ENCODE measurements at regions not wholly inside any gene's neighbourhood (a gene's known extent, or its start where the extent isn't known, plus 50 kb on each side); places are given as distances from the start of the nearest gene placed in this dataset.

GRCh38 chr3:30548600-30548999 lies 57.8 kb upstream of the TGFBR2 start:
- intact Hi-C loops (cut with DNase I): no loop called here
- DNase-seq (ENCODE audit: low spot score): no peak
- Histone ChIP-seq H3K27ac (no peak overlapping the region), H3K9me3 (no peaks in the 10 kb centered on the region), H3K36me3 (no peaks in the 10 kb centered on the region), H3K4me1 (replicated peaks) (no peaks in the 10 kb centered on the region), H3K27me3 (replicated peaks; ENCODE audit: insufficient read depth) (no peaks in the 10 kb centered on the region), H3K4me3 (no peak overlapping the region)
- TF ChIP-seq CTCF (IDR thresholded peaks at IDR 0.05) (no peak), POLR2AphosphoS5 (IDR thresholded peaks at IDR 0.05) (no peak), POLR2A (IDR thresholded peaks at IDR 0.05) (no peak)
- WGBS: 64% methylated on average over 3 of the region's 3 CpGs

- intact Hi-C loops (cut with DNase I): no loop called here
- H3K27me3 ChIP-seq (replicated peaks; ENCODE audit: insufficient read depth): no peaks in the 10 kb centered on the region
- no peaks in the 10 kb centered on the region for H3K9me3 ChIP-seq
- no peaks in the 10 kb centered on the region for H3K36me3 ChIP-seq
- no peak overlapping the region for H3K4me3 ChIP-seq
- no peak for TF ChIP-seq POLR2A (IDR thresholded peaks at IDR 0.05)
- TF ChIP-seq POLR2AphosphoS5 (IDR thresholded peaks at IDR 0.05): no peak
- TF ChIP-seq CTCF (IDR thresholded peaks at IDR 0.05): no peak
- no peak for DNase-seq (ENCODE audit: low spot score)
- WGBS: 54% methylated on average over 4 of the region's 4 CpGs
- H3K4me1 ChIP-seq (replicated peaks): no peaks in the 10 kb centered on the region
- no peak overlapping the region for H3K27ac ChIP-seq
Observed at GRCh38 chr3:30549600-30549999, 56.8 kb upstream of the TGFBR2 start.

GRCh38 chr3:30550246-30550645 lies 56.2 kb upstream of the TGFBR2 start:
- H3K9me3 ChIP-seq: no peaks in the 10 kb centered on the region
- no peak for TF ChIP-seq POLR2A (IDR thresholded peaks at IDR 0.05)
- no peak for TF ChIP-seq CTCF (IDR thresholded peaks at IDR 0.05)
- no peak for TF ChIP-seq POLR2AphosphoS5 (IDR thresholded peaks at IDR 0.05)
- DNase-seq (ENCODE audit: low spot score): no peak
- no peaks in the 10 kb centered on the region for H3K27me3 ChIP-seq (replicated peaks; ENCODE audit: insufficient read depth)
- intact Hi-C loops (cut with DNase I): no loop called here
- H3K4me1 ChIP-seq (replicated peaks): no peaks in the 10 kb centered on the region
- H3K4me3 ChIP-seq: no peak overlapping the region
- H3K36me3 ChIP-seq: no peaks in the 10 kb centered on the region
- H3K27ac ChIP-seq: no peak overlapping the region

- no peaks in the 10 kb centered on the region for H3K9me3 ChIP-seq
- no peaks in the 10 kb centered on the region for H3K36me3 ChIP-seq
- 84% methylated on average over 2 of the region's 2 CpGs for WGBS
- no peak overlapping the region for H3K4me3 ChIP-seq
- DNase-seq (ENCODE audit: low spot score): no peak
- H3K27me3 ChIP-seq (replicated peaks; ENCODE audit: insufficient read depth): no peaks in the 10 kb centered on the region
- intact Hi-C loops (cut with DNase I): no loop called here
- TF ChIP-seq CTCF (IDR thresholded peaks at IDR 0.05): no peak
- TF ChIP-seq POLR2AphosphoS5 (IDR thresholded peaks at IDR 0.05): no peak
- TF ChIP-seq POLR2A (IDR thresholded peaks at IDR 0.05): no peak
- no peak overlapping the region for H3K27ac ChIP-seq
- H3K4me1 ChIP-seq (replicated peaks): no peaks in the 10 kb centered on the region
Observed at GRCh38 chr3:30551266-30551665, 55.1 kb upstream of the TGFBR2 start.

- Histone ChIP-seq H3K27ac (no peak overlapping the region), H3K27me3 (replicated peaks; ENCODE audit: insufficient read depth) (no peaks in the 10 kb centered on the region), H3K9me3 (no peaks in the 10 kb centered on the region), H3K4me3 (no peak overlapping the region), H3K4me1 (replicated peaks) (no peaks in the 10 kb centered on the region), H3K36me3 (no peaks in the 10 kb centered on the region)
- DNase-seq (ENCODE audit: low spot score): no peak
- TF ChIP-seq POLR2AphosphoS5 (IDR thresholded peaks at IDR 0.05): no peak
- no peak for TF ChIP-seq POLR2A (IDR thresholded peaks at IDR 0.05)
- TF ChIP-seq CTCF (IDR thresholded peaks at IDR 0.05): no peak
- WGBS: 94% methylated on average over 1 of the region's 1 CpG
- intact Hi-C loops (cut with DNase I): no loop called here
Observed at GRCh38 chr3:30551927-30552326, 54.5 kb upstream of the TGFBR2 start.
